HepG2 (cell line): ENCODE measurements at regions not wholly inside any gene's neighbourhood (a gene's known extent, or its start where the extent isn't known, plus 50 kb on each side); places are given as distances from the start of the nearest gene placed in this dataset.

Experiments
- ATAC-seq: fragments of 200-7000 bp; cut with Tn5 transposase; 3 replicates; pipeline ENCODE4 v1.9.1; 2020; ENCODE audit warnings: mild to moderate bottlenecking, moderate library complexity
- BruUV-seq: library from RNA; stranded (reverse); fragments of 400-500 nt; replicated peaks from 2 replicates; lab custom pipeline; 2021; lab: Mats Ljungman, UMichigan
- CTCF ChIA-PET: fragments of 300-600 bp; formaldehyde crosslinking; extraction: SDS; loops from one replicate; lab custom pipeline; 2021; ENCODE audit warnings: low total read pairs, inconsistent platforms, low intra/inter-chr PET ratio; lab: Yijun Ruan, JAX
- POLR2A ChIA-PET: fragments of 350-600 bp; sonication (Branson Sonifier 250); formaldehyde crosslinking; loops from one replicate; lab custom pipeline; 2020; ENCODE audit warnings: antibody characterized with exemption, inconsistent platforms; lab: Yijun Ruan, JAX
- DNase-seq: peaks from one replicate; pipeline ENCODE4 v3.0.0-alpha.2; 2015; ENCODE audit warnings: low spot score
- FAIRE-seq: peaks from 3 replicates; lab custom pipeline; 2011; peaks lifted over from hg19 to GRCh38; lab: Jason Lieb, UNC
- H2AFZ ChIP-seq: one replicate; pipeline ENCODE4 v1.6.1; 2011; ENCODE audit warnings: low read length, inconsistent platforms
- H3K27ac ChIP-seq: fragments of 300-600 bp; 3 replicates; pipeline ENCODE4 v1.8.0; 2011; ENCODE audit warnings: mixed run types, mild to moderate bottlenecking, mixed read lengths, low read length, inconsistent platforms; ENCODE audit not compliant: insufficient read depth; ENCODE audit errors: extremely low read length
- H3K27me3 ChIP-seq, 2 experiments: fragments of 200-600 bp in 1 of 2; 2 replicates in 1 of 2; 3 replicates in 1 of 2; pipeline versions ENCODE4 v1.6.0 to v1.8.0; 2011; ENCODE audit warnings: low read length in 2 of 2, mild to moderate bottlenecking in 2 of 2, moderate library complexity in 2 of 2, inconsistent platforms in 1 of 2; ENCODE audit not compliant: insufficient read depth in 2 of 2, control insufficient read depth in 1 of 2
- H3K36me3 ChIP-seq, 2 experiments: fragments of 200-600 bp in 1 of 2; replicated peaks in 1 of 2; 2 replicates in 1 of 2; 3 replicates in 1 of 2; pipeline versions ENCODE4 v1.5.1 to v1.8.0; 2011; ENCODE audit warnings: low read length in 2 of 2, inconsistent platforms in 1 of 2; ENCODE audit not compliant: insufficient read depth in 2 of 2, control insufficient read depth in 1 of 2
- H3K4me1 ChIP-seq: 2 replicates; pipeline ENCODE4 v1.5.1; 2012; ENCODE audit warnings: low read length, inconsistent platforms; ENCODE audit not compliant: insufficient read depth
- H3K4me2 ChIP-seq: 2 replicates; pipeline ENCODE4 v1.6.0; 2011; ENCODE audit warnings: low read depth, low read length, inconsistent platforms
- H3K4me3 ChIP-seq, 3 experiments: fragments of 200-600 bp in 1 of 3; sonication (generic), shearing (Covaris generic) in 1 of 3; replicated peaks in 1 of 3; 2 replicates each; pipeline ENCODE4 v1.5.1; 2011 to 2016; ENCODE audit warnings: low read length in 3 of 3, inconsistent platforms in 2 of 3, low read depth in 2 of 3, mild to moderate bottlenecking in 2 of 3, control low read depth in 1 of 3, mixed read lengths in 1 of 3; ENCODE audit not compliant: insufficient read depth in 1 of 3
- H3K79me2 ChIP-seq: one replicate; pipeline ENCODE4 v1.6.1; 2011; ENCODE audit warnings: low read length, inconsistent platforms; ENCODE audit not compliant: insufficient read depth
- H3K9ac ChIP-seq: 2 replicates; pipeline ENCODE4 v1.6.0; 2011; ENCODE audit warnings: mild to moderate bottlenecking, low read depth, low read length, inconsistent platforms; ENCODE audit not compliant: insufficient read depth
- H3K9me3 ChIP-seq: 2 replicates; pipeline ENCODE4 v1.5.1; 2012; ENCODE audit warnings: mild to moderate bottlenecking, low read length
- H4K20me1 ChIP-seq: 2 replicates; pipeline ENCODE4 v1.6.0; 2011; ENCODE audit warnings: inconsistent platforms, mild to moderate bottlenecking, low read length, moderate library complexity; ENCODE audit not compliant: insufficient read depth
- CC2D1A ChIP-seq: sonication (generic); formaldehyde crosslinking; IDR thresholded peaks from 2 replicates; pipeline ENCODE4 v1.8.1; 2023; ENCODE audit warnings: mild to moderate bottlenecking, missing genetic modification reagents
- NRL ChIP-seq: sonication (generic); formaldehyde crosslinking; IDR thresholded peaks from 2 replicates; pipeline ENCODE4 v1.5.0; 2020; ENCODE audit warnings: missing genetic modification reagents, mild to moderate bottlenecking, moderate library complexity, borderline replicate concordance
- PATZ1 ChIP-seq: sonication (generic); formaldehyde crosslinking; IDR thresholded peaks from 2 replicates; pipeline ENCODE4 v1.4.0; 2020; ENCODE audit warnings: missing genetic modification reagents
- POLR2G ChIP-seq: fragments of 200-400 bp; formaldehyde crosslinking; IDR thresholded peaks from 2 replicates; pipeline ENCODE4 v1.6.1; 2018; ENCODE audit warnings: mild to moderate bottlenecking, low read depth, low read length, moderate library complexity
- REST ChIP-seq, 2 experiments: IDR thresholded peaks; 2 replicates each; pipeline ENCODE4 v1.6.1; 2011 to 2012; ENCODE audit warnings: low read length in 2 of 2, borderline replicate concordance in 1 of 2, low read depth in 1 of 2, mild to moderate bottlenecking in 1 of 2, moderate library complexity in 1 of 2
- REXO4 ChIP-seq: sonication (generic); formaldehyde crosslinking; IDR thresholded peaks from 2 replicates; pipeline ENCODE4 v1.8.0; 2022; ENCODE audit warnings: missing genetic modification reagents, mild to moderate bottlenecking, borderline replicate concordance
- ZHX1 ChIP-seq: sonication (generic); formaldehyde crosslinking; IDR thresholded peaks from 2 replicates; pipeline ENCODE4 v1.8.1; 2022; ENCODE audit warnings: low read depth, mild to moderate bottlenecking, missing genetic modification reagents
- ZNF274 ChIP-seq: sonication (generic); formaldehyde crosslinking; IDR thresholded peaks from 2 replicates; pipeline ENCODE4 v1.5.1; 2020; ENCODE audit warnings: mild to moderate bottlenecking, missing genetic modification reagents
- ZNF337 ChIP-seq: sonication (generic); formaldehyde crosslinking; IDR thresholded peaks from 2 replicates; pipeline ENCODE4 v1.5.1; 2020; ENCODE audit warnings: missing genetic modification reagents, low read depth, mild to moderate bottlenecking, borderline replicate concordance
- ZNF530 ChIP-seq: sonication (generic); formaldehyde crosslinking; IDR thresholded peaks from 2 replicates; pipeline ENCODE4 v1.5.0; 2020; ENCODE audit warnings: low read depth, mild to moderate bottlenecking, missing genetic modification reagents
- WGBS: methylation state at CpG from one replicate; pipeline ENCODE4 v1.1.6; 2017; ENCODE audit warnings: low lambda C conversion rate; 5-methylcytosine and 5-hydroxymethylcytosine counted together
- in situ Hi-C: cut with HindIII; loops from 2 replicates; pipeline ENCODE4 v1.10.0; 2017; ENCODE audit warnings: low pct_unique_long_range_greater_than_20kb; ENCODE audit not compliant: extremely low pct_ligation_motif_present
- intact Hi-C: fragments of 100-400 bp; cut with micrococcal nuclease; formaldehyde crosslinking; loops from one replicate; pipeline ENCODE4 v1.10.0; 2022; ENCODE audit not compliant: unreplicated experiment

- FAIRE-seq (no peak), DNase-seq (no peak), ATAC-seq (no peak)
- intact Hi-C loops (no loop called here), in situ Hi-C loops (no loop called here)
- H3K27ac ChIP-seq, result no peak overlapping the region
- H3K36me3 ChIP-seq, result no peaks in the 10 kb centered on the region
- no peak overlapping the region for H2AFZ ChIP-seq
- H3K9me3 ChIP-seq, result no peaks in the 10 kb centered on the region
- BruUV-seq, result no TSS peak
- POLR2A ChIA-PET, result no interaction called here
- H3K79me2 ChIP-seq, result no peaks in the 10 kb centered on the region
- no peaks in the 10 kb centered on the region for H4K20me1 ChIP-seq
- H3K4me3 ChIP-seq, result no peak overlapping the region
- no peak for TF ChIP-seq ZNF274 (CRISPR knock-in tag)
- no peak for TF ChIP-seq ZNF530 (CRISPR knock-in tag)
- TF ChIP-seq POLR2G, result no peak
- no peak for TF ChIP-seq REXO4 (CRISPR knock-in tag)
- H3K4me1 ChIP-seq, result no peaks in the 10 kb centered on the region
- no peak overlapping the region for H3K4me2 ChIP-seq
- CTCF ChIA-PET, result no interaction called here
- no peaks in the 10 kb centered on the region for H3K27me3 ChIP-seq
- H3K9ac ChIP-seq, result no peak overlapping the region
- 39% methylated on average over 1 of the region's 1 CpG for WGBS
Measured at GRCh38 chr1:189216886-189217285, 1260.8 kb downstream of the BRINP3 start.

GRCh38 chr1:189217646-189218045, 1260.0 kb downstream of the BRINP3 start:
- Histone ChIP-seq H3K36me3 (no peaks in the 10 kb centered on the region), H3K9ac (no peak overlapping the region), H3K4me1 (no peaks in the 10 kb centered on the region), H3K9me3 (no peaks in the 10 kb centered on the region), H3K4me2 (no peak overlapping the region), H3K79me2 (no peaks in the 10 kb centered on the region), H4K20me1 (no peaks in the 10 kb centered on the region), H3K27me3 (no peaks in the 10 kb centered on the region), H3K4me3 (no peak overlapping the region), H2AFZ (no peak overlapping the region), H3K27ac (no peak overlapping the region)
- DNase-seq (no peak), ATAC-seq (no peak), FAIRE-seq (no peak)
- CTCF ChIA-PET, result no interaction called here
- in situ Hi-C loops, result no loop called here
- intact Hi-C loops, result no loop called here
- POLR2A ChIA-PET, result no interaction called here
- no TSS peak for BruUV-seq
- no peak for TF ChIP-seq PATZ1
- TF ChIP-seq REST (IDR thresholded peaks at IDR 0.05; ENCODE audit: borderline replicate concordance in 1 of 2, low read depth in 1 of 2, low read length in 2 of 2), result no peak
- TF ChIP-seq NRL (CRISPR knock-in tag), result no peak
- no peak for TF ChIP-seq ZNF337 (CRISPR knock-in tag)
- TF ChIP-seq ZHX1 (CRISPR knock-in tag), result no peak
- no peak for TF ChIP-seq CC2D1A (CRISPR knock-in tag)
